CD4-positive, CD25-positive, alpha-beta regulatory T cell (primary cell): ENCODE measurements at regions not wholly inside any gene's neighbourhood (a gene's known extent, or its start where the extent isn't known, plus 50 kb on each side); places are given as distances from the start of the nearest gene placed in this dataset.

Source experiments
- ATAC-seq, 2 donors: fragments of 150-1000 bp; cut with Tn5 transposase; one replicate each; pipeline ENCODE4 v1.10.0; 2021; ENCODE audit warnings: low read depth in 2 of 2, moderate number of reproducible peaks in 2 of 2, moderate library complexity in 1 of 2
- DNase-seq, 3 donors: peaks; one replicate each; pipeline versions ENCODE4 v3.0.0 to v3.0.0-alpha.2; 2012 to 2022; ENCODE audit warnings: mixed read lengths in 1 of 3
- H3K27ac ChIP-seq: one replicate; pipeline ENCODE4 v1.7.0; 2013; ENCODE audit warnings: mild to moderate bottlenecking, low read length; ENCODE audit not compliant: insufficient read depth, poor library complexity, severe bottlenecking
- H3K27me3 ChIP-seq: one replicate; pipeline ENCODE4 v1.7.0; 2013; ENCODE audit warnings: low read length; ENCODE audit not compliant: control insufficient read depth, insufficient read depth
- H3K36me3 ChIP-seq: one replicate; pipeline ENCODE4 v1.7.0; 2013; ENCODE audit warnings: mild to moderate bottlenecking, low read length, moderate library complexity; ENCODE audit not compliant: control insufficient read depth, insufficient read depth
- H3K4me1 ChIP-seq: 2 replicates; pipeline ENCODE4 v1.7.0; 2013; ENCODE audit warnings: mild to moderate bottlenecking, low read length; ENCODE audit not compliant: insufficient read depth, control insufficient read depth, poor library complexity, severe bottlenecking
- H3K4me3 ChIP-seq: one replicate; pipeline ENCODE4 v1.7.0; 2013; ENCODE audit warnings: low read depth, mild to moderate bottlenecking, low read length, moderate library complexity
- H3K9me3 ChIP-seq, 2 experiments: 1 replicate in 1 of 2; 2 replicates in 1 of 2; pipeline ENCODE4 v1.7.0; 2013; ENCODE audit warnings: low read length in 2 of 2, mild to moderate bottlenecking in 1 of 2, moderate library complexity in 1 of 2; ENCODE audit not compliant: control insufficient read depth in 2 of 2
- H3K27ac Mint-ChIP-seq, 3 donors: one replicate each; pipeline ENCODE4 v1.8.0; 2020 to 2022; ENCODE audit warnings: mild to moderate bottlenecking in 3 of 3, mixed read lengths in 3 of 3, moderate library complexity in 2 of 3
- H3K27me3 Mint-ChIP-seq: one replicate; pipeline ENCODE4 v1.8.0; 2022; ENCODE audit warnings: mild to moderate bottlenecking, mixed read lengths
- H3K36me3 Mint-ChIP-seq: one replicate; pipeline ENCODE4 v1.8.0; 2020; ENCODE audit warnings: mixed read lengths
- H3K4me1 Mint-ChIP-seq, 4 donors: one replicate each; pipeline ENCODE4 v1.8.0; 2020 to 2022; ENCODE audit warnings: mixed read lengths in 4 of 4, mild to moderate bottlenecking in 1 of 4
- H3K4me3 Mint-ChIP-seq, 4 donors: one replicate each; pipeline ENCODE4 v1.8.0; 2020 to 2022; ENCODE audit warnings: mild to moderate bottlenecking in 4 of 4, mixed read lengths in 4 of 4, moderate library complexity in 3 of 4
- H3K9me3 Mint-ChIP-seq, 7 donors: one replicate each; pipeline ENCODE4 v1.8.0; 2020 to 2022; ENCODE audit warnings: mixed read lengths in 7 of 7, mild to moderate bottlenecking in 3 of 7, moderate library complexity in 2 of 7

GRCh38 chr12:24721191-24721590, 227.7 kb downstream of the BCAT1 start:
- Histone ChIP-seq H3K27ac (no peak overlapping the region), H3K9me3 (no peaks in the 10 kb centered on the region), H3K27me3 (no peaks in the 10 kb centered on the region), H3K36me3 (no peaks in the 10 kb centered on the region), H3K4me3 (no peak overlapping the region), H3K4me1 (no peaks in the 10 kb centered on the region)
- Mint-ChIP-seq H3K27me3 (peaks cover 5% of the 10 kb centered on the region), H3K27ac (no peak overlapping the region), H3K4me3 (no peak overlapping the region), H3K36me3 (no peaks in the 10 kb centered on the region), H3K9me3 (peaks cover 0 to 5% (median 2%) of the 10 kb centered on the region in 7 donors), H3K4me1 (peaks cover 2 to 22% (median 4%) of the 10 kb centered on the region in 4 donors)
- DNase-seq (no peak), ATAC-seq (no peak)

DNA sequence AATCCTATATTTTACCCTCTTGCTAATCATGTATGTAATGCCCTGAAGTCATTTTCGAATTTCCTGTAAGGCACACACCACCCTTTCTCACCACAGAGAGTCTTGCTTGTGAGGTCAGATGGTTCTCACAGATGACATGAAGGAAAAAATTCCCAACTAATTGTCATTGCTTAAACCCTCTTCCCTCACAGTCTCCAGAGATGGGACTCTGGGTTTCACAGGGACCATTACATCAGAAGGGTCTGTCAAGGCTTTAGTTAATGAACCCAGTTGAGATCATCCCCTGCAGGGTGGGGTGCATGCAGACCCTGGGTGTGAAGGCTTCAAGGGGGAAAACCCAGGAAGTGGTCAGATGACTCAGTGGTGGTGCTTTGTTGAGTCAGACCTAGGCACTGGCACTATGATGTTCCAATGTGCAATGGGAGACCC, 229.6 kb downstream of the BCAT1 start:
- H3K27me3 Mint-ChIP-seq: peaks cover 7% of the 10 kb centered on the region
- Histone ChIP-seq H3K27me3 (no peaks in the 10 kb centered on the region), H3K4me3 (no peak overlapping the region), H3K9me3 (no peaks in the 10 kb centered on the region), H3K4me1 (no peaks in the 10 kb centered on the region), H3K36me3 (no peaks in the 10 kb centered on the region), H3K27ac (no peak overlapping the region)
- H3K4me1 Mint-ChIP-seq: peaks cover 2 to 22% (median 4%) of the 10 kb centered on the region in 4 donors
- peaks cover 0 to 5% (median 2%) of the 10 kb centered on the region in 7 donors for H3K9me3 Mint-ChIP-seq
- no peaks in the 10 kb centered on the region for H3K36me3 Mint-ChIP-seq
- no peak overlapping the region for H3K27ac Mint-ChIP-seq
- ATAC-seq (peak; percentile 50 to 63), DNase-seq (no peak)
- H3K4me3 Mint-ChIP-seq: no peak overlapping the region

DNA sequence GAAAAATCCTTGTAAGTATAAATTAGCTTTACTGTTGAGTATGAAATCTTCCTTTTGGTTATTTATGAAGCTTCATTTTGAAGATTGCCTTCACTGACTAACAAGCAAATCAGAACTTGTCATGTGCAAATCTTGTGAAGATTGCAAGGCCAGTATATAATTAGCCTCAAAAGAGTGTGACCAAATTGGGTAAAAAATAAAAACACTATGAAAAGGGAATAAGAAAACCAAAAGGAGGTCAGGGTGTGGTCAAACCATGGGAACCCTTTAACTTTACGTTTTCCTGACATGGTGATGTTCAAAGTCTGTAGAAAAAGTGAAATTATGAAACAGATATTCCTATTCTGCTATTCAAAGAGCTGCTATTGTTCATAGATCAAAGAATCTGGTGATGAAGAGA, 230.3 kb downstream of the BCAT1 start:
- ATAC-seq: no peak
- DNase-seq: no peak
- no peaks in the 10 kb centered on the region for H3K27me3 ChIP-seq
- peaks cover 0 to 5% (median 2%) of the 10 kb centered on the region in 7 donors for H3K9me3 Mint-ChIP-seq
- no peaks in the 10 kb centered on the region for H3K9me3 ChIP-seq
- H3K4me3 Mint-ChIP-seq: no peak overlapping the region
- peaks cover 2 to 22% (median 4%) of the 10 kb centered on the region in 4 donors for H3K4me1 Mint-ChIP-seq
- H3K27ac Mint-ChIP-seq: peak overlapping the region in 1 of 3 donors; percentile 38
- no peaks in the 10 kb centered on the region for H3K4me1 ChIP-seq
- H3K27me3 Mint-ChIP-seq: peaks cover 9% of the 10 kb centered on the region
- H3K27ac ChIP-seq: no peak overlapping the region
- no peaks in the 10 kb centered on the region for H3K36me3 Mint-ChIP-seq
- no peaks in the 10 kb centered on the region for H3K36me3 ChIP-seq
- H3K4me3 ChIP-seq: no peak overlapping the region

GRCh38 chr12:24714237-24714636, 234.7 kb downstream of the BCAT1 start:
- peaks cover 0 to 15% (median 4%) of the 10 kb centered on the region in 4 donors for H3K4me1 Mint-ChIP-seq
- no peak overlapping the region for H3K27ac ChIP-seq
- DNase-seq: no peak
- peaks cover 0 to 5% (median 0%) of the 10 kb centered on the region in 7 donors for H3K9me3 Mint-ChIP-seq
- no peaks in the 10 kb centered on the region for H3K36me3 ChIP-seq
- H3K27me3 Mint-ChIP-seq: peaks cover 4% of the 10 kb centered on the region
- no peak overlapping the region for H3K27ac Mint-ChIP-seq
- no peaks in the 10 kb centered on the region for H3K9me3 ChIP-seq
- no peaks in the 10 kb centered on the region for H3K4me1 ChIP-seq
- H3K4me3 ChIP-seq: no peak overlapping the region
- no peaks in the 10 kb centered on the region for H3K27me3 ChIP-seq
- no peak for ATAC-seq
- no peaks in the 10 kb centered on the region for H3K36me3 Mint-ChIP-seq
- no peak overlapping the region for H3K4me3 Mint-ChIP-seq

DNA sequence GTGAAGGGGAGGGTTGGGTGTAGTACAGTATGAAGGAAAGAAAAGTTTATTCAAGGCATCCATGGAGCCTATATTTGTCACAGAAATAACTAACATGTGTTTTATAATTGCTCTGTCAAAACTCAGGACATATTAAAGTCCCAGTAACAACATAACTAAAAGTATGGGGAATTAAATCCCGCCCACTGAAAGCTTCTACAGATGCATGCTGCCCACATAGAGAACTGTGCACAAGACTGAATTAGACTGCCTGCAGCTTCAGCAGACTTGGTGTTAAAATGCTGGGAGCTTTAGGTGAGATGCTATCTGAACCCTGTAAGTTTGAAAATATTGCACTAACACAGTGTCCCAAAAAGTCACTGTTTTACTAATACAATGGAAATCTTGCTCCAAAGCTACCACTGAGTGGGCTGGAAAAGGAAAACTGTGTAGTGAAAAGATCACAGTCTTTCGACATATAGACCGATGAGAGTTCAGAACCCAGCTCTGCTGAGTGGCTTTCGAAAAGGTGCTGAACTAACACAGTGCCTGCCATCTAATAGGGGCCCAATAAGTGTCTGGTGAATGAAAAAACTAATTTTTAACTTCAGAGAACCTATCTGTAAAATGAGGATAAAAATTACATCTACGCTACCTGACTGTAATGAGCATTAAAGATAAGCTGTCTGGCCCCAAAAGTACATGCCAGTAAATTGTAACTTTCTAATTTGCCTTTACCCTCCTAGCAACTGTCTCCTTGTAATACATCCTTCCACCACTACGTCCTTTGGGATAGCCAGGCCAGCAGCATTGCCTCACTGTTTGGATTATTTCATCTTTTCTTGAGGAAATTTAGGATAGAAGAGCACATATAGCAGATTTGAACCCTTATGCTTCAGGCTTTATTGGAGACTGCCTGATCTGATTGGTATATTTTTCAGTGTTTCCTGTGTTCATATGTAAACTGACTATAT, 237.6 kb downstream of the BCAT1 start:
- Histone ChIP-seq H3K9me3 (no peaks in the 10 kb centered on the region), H3K36me3 (no peaks in the 10 kb centered on the region), H3K27me3 (no peaks in the 10 kb centered on the region), H3K4me3 (no peak overlapping the region), H3K4me1 (no peaks in the 10 kb centered on the region), H3K27ac (no peak overlapping the region)
- peaks cover 0 to 2% (median 0%) of the 10 kb centered on the region in 7 donors for H3K9me3 Mint-ChIP-seq
- ATAC-seq: no peak
- no peak overlapping the region for H3K27ac Mint-ChIP-seq
- no peak for DNase-seq
- H3K36me3 Mint-ChIP-seq: no peaks in the 10 kb centered on the region
- H3K4me3 Mint-ChIP-seq: no peak overlapping the region
- H3K27me3 Mint-ChIP-seq: peaks cover 4% of the 10 kb centered on the region
- no peaks in the 10 kb centered on the region for H3K4me1 Mint-ChIP-seq

GRCh38 chr12:24709216-24709615, 239.7 kb downstream of the BCAT1 start:
- Mint-ChIP-seq H3K36me3 (no peaks in the 10 kb centered on the region), H3K27me3 (peaks cover 10% of the 10 kb centered on the region), H3K9me3 (peaks cover 0 to 4% (median 0%) of the 10 kb centered on the region in 7 donors), H3K4me1 (no peaks in the 10 kb centered on the region), H3K4me3 (no peak overlapping the region), H3K27ac (no peak overlapping the region)
- H3K9me3 ChIP-seq: no peaks in the 10 kb centered on the region
- no peaks in the 10 kb centered on the region for H3K36me3 ChIP-seq
- H3K27me3 ChIP-seq: no peaks in the 10 kb centered on the region
- no peak overlapping the region for H3K27ac ChIP-seq
- ATAC-seq (no peak), DNase-seq (no peak)
- H3K4me3 ChIP-seq: no peak overlapping the region
- H3K4me1 ChIP-seq: no peaks in the 10 kb centered on the region

- Histone ChIP-seq H3K4me3 (no peak overlapping the region), H3K4me1 (no peaks in the 10 kb centered on the region), H3K9me3 (no peaks in the 10 kb centered on the region), H3K36me3 (no peaks in the 10 kb centered on the region), H3K27me3 (no peaks in the 10 kb centered on the region), H3K27ac (no peak overlapping the region)
- H3K27ac Mint-ChIP-seq: no peak overlapping the region
- peaks cover 0 to 4% (median 0%) of the 10 kb centered on the region in 7 donors for H3K9me3 Mint-ChIP-seq
- H3K4me3 Mint-ChIP-seq: no peak overlapping the region
- H3K36me3 Mint-ChIP-seq: no peaks in the 10 kb centered on the region
- ATAC-seq: no peak
- H3K27me3 Mint-ChIP-seq: peaks cover 9% of the 10 kb centered on the region
- no peaks in the 10 kb centered on the region for H3K4me1 Mint-ChIP-seq
- DNase-seq: no peak
Measured at GRCh38 chr12:24708718-24709117, 240.2 kb downstream of the BCAT1 start.

DNA sequence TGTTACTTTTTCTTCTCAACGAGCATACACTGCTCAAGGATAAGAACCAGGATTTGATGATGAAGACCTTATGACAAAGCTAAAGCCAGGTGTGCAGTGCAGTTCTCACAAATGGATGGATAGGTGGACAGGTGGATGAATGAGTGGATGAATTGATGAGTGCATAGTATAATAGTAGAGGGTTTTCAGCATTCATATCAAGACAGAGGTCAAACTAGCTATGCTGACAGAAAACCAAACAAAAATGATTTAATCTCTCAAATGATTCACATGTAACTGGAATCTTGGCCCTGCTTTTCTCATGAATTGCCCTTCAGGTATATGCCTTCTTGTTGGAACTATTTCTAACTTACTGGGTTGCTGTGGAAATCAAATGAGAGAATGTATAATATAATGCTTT, 240.9 kb downstream of the BCAT1 start:
- Mint-ChIP-seq H3K9me3 (peaks cover 0 to 5% (median 0%) of the 10 kb centered on the region in 7 donors), H3K4me1 (no peaks in the 10 kb centered on the region), H3K27me3 (peaks cover 9% of the 10 kb centered on the region), H3K4me3 (no peak overlapping the region), H3K27ac (no peak overlapping the region), H3K36me3 (no peaks in the 10 kb centered on the region)
- Histone ChIP-seq H3K27ac (no peak overlapping the region), H3K4me3 (no peak overlapping the region), H3K4me1 (no peaks in the 10 kb centered on the region), H3K36me3 (no peaks in the 10 kb centered on the region), H3K9me3 (no peaks in the 10 kb centered on the region), H3K27me3 (no peaks in the 10 kb centered on the region)
- ATAC-seq (no peak), DNase-seq (no peak)
